Stimulated activated CD4-positive, alpha-beta T cell treated with anti-CD3 and anti-CD28 coated beads, Interleukin-1b, Interleukin-23, amount 100 ng/mL, for 1 hour (primary cell): ENCODE measurements at regions not wholly inside any gene's neighbourhood (a gene's known extent, or its start where the extent isn't known, plus 50 kb on each side); places are given as distances from the start of the nearest gene placed in this dataset.
"Not testable (repeated sequence)": the region's sequence is repeated elsewhere in the genome, so short reads cannot be mapped to it uniquely, and the experiment has no call there.

ENCODE experiments used
- DNase-seq, 2 donors: peaks; one replicate each; pipeline ENCODE4 v3.0.0-alpha.2; 2020; ENCODE audit warnings: low read depth in 2 of 2

DNA sequence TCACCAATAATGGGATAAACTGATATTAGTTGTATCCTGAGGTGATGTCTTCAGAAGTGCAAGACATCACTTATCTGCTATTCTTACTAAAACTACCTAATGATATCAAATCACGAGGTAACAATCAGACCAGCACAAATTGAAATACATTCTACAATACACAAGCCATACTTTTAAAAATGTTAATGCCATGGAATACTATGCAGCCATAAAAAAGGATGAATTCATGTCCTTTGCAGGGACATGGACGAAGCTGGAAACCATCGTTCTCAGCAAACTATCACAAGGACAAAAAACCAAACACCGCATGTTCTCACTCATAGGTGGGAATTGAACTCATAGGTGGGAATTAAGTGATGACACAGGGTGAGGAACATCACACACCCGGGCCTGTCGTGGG lies 129.3 kb downstream of the SST start:
- DNase-seq, result no peak

DNA sequence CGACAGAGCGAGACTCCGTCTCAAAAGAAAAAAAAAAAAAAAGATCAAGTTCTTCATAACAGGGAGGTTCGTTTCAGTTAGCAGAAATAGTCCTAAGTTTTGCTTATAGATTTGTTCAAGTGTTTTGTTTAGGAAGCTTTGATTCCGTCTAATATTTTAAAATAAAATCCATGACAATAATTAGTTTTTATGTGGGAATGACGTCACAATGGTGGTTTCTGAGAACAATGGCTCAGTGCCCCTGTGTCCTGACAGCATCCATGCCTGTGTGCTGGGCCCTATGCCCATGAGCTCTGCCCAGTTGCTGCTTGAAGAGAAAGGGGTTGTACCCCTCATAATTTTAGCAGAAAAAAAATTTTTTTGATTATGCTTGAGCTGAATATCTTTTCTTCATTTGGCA lies 134.0 kb downstream of the SST start:
- no peak for DNase-seq

DNA sequence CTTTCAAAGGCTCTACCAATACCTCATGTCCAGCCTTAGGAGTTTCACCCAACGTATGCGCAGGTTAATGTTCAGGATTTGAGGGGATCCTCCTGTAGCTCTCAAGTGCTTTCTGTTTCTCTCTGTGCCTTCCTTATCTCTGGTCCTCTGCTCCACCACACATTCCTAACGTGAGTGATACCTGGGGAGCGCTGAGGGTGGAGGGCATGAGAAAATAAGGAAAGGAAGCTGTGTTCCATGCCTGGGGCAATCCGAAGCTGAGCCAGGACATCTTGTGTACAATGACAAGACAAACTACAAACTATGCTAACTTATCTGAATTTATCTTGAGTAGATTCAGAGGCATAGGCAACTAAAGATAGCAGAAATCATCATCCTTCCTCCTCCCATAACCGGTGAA lies 136.4 kb downstream of the SST start:
- DNase-seq, result no peak

DNA sequence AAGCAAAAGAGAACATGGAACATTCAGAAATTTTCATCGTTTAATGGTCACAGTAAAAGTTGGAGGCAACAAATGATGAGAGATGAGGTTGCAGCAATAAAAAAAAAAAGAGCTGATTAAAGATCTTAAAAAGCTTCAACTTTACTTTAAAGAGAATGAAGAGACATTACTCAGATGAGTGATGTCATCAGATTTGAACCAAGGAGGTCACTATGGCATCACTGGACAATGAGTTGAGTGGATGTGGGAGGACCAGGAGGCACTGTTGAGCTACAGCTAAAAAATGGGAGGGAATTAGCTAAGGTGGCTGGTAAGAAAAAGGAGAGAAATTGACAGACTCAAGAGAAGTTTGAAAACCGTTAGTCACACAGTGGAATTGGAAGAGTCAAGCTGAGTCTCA lies 138.4 kb downstream of the SST start:
- DNase-seq, result no peak

DNA sequence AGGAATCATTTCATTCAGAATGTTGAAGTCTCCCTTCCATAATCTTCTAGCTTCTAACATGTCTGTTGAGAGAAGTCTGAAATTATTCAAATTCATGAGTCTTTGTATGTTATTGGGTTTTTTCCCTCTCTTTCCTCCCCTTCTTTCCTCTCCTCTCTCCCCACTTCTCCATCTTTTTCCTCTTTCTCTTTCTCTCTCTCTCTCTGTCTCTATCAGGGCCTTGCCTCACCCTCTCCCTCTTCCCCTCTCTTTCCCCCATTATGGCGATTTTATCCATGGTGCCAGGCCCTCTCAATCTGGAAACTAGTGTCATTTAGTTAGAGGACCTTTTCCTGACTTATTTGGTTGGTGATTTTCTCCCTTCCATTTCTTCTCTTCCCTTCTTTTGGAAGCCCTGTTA lies 147.3 kb downstream of the SST start:
- DNase-seq, result no peak

DNA sequence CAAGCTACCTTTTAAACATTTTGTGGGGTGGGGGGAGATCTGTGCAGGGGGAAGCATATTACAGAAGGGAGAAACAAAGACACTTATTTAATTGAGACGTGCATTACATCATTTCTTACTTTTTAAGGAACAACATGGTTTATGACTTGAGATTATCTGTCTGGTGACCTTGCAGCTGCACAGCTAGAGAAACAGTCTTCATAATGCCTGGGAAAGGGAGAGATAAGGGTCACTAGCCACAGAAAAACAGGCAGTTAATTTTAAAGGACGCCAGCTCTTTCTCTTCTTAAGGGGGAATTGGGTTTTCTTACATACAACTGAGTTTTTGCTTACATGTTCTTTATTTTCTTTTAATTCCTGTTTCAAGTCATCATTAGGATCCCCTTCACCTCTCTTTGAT lies 147.9 kb downstream of the SST start:
- no peak for DNase-seq

DNA sequence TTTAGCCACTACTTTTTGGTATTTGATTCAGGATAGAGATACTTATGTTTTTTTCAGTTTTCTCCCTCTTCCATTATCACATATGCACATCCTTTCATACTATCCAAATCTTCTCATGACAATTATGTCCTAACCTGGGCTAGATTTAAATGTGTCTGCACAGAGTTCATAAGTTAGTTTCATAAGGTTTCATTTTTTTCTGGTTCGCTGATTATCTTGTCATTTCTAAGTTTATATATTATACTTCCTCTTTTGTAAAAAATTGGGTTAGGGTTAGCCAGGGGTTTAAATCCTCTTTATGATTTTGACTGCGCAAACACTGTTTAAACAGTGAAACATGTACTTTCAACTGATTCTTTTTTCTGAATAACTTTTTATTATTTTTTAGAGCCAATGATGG lies 148.6 kb downstream of the SST start:
- no peak for DNase-seq

DNA sequence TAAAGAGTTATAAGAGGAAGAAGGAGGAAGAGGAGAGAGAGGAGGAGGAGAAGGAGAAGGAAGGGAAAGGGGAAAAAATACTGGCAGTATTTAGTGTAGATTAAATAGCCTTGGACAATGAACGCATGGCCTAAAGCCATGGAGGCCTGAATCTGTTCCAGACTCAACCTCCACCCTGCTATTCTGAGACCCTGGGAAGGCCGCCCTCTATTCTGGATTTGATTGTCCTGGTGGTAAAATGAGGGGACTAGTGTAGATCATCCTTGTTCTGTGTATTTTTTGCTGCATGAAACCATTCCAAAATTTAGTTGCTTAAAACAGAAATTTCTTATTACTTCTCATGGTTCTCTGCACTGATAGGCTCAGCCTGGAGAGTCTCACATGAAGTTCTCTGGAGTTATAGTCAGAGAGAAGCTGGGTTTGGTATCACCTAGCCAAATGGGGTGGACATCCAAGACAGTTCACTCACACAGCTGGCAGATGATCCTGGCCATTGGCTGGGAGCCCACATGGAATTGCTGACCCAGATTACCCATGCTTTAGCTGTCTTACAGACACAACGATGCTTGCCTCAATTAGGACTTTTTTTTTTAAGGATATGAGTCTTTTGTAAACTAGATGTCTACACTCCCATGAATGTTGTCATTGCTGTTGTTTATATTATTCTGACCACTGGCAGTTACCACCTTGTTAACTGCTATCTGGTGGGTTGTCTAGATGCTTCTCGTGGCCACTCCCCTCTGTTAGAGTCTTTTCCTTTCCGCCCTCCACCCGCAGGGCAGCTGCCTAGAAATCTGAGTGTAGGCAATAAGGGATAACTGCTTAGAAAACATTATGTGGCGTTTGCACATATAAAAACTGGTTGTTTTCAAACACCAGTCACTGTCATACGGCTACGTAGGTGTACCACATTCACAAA lies 149.9 kb downstream of the SST start:
- DNase-seq, result no peak

DNA sequence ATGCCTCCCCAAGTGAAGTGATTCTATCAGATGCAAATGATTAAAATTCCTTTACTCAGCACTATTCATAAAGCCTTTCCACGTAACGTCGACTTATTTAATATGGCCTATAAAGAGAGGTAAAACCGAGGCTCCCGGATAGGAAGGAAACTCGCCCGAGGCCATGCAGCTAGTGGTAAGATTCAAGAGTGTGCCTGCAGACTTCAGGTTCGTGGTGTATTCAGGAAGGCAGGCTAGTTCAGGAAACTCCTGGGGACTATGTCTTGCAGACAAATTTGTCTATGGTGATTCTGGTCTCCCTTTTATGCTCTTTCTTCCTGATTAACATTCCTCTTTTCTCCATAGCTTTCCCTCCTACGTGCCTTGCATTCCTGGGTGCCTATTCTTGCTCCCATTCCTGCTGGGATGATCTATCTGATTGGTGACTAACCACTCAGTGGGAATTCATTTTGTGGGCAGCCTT lies 150.7 kb downstream of the SST start:
- no peak for DNase-seq

DNA sequence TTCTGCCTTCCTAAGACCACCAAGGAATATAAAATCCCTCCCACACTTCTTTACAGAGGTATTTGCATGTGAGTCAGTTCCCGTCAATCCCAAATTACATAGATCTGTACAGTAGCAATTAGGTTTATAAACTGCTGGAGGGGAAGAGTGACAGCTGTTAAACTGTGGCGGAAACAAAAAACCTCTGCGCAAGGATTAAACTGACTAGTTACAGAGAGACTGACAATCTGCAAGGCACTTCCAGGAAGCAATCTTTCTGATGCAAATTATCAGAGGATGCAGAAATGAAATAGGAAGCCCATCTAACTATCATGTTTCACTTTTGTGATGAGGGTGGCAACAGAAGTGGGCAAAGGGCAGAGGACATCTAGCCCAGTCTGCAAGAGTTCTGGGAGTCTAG lies 150.4 kb downstream of the RTP4 start:
- no peak for DNase-seq

DNA sequence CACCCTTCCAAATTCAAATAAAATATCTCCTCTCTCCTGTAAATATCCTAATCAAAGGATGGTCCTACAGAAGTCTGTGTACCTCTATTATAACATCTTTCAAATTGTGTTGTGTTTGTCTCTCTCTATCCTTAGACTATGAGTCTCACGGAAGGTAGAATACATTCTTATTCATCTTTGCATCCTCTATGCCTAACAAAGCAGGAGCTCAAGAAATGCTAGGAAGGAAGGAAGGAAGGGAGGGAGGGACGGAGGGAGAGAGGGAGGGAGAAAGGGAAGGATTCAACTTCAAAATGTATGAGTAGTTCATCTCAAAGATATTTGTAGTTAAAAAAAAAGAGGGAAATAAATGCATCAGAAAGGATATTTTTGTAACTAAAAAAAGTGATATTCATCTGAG lies 150.0 kb downstream of the RTP4 start:
- no peak for DNase-seq

DNA sequence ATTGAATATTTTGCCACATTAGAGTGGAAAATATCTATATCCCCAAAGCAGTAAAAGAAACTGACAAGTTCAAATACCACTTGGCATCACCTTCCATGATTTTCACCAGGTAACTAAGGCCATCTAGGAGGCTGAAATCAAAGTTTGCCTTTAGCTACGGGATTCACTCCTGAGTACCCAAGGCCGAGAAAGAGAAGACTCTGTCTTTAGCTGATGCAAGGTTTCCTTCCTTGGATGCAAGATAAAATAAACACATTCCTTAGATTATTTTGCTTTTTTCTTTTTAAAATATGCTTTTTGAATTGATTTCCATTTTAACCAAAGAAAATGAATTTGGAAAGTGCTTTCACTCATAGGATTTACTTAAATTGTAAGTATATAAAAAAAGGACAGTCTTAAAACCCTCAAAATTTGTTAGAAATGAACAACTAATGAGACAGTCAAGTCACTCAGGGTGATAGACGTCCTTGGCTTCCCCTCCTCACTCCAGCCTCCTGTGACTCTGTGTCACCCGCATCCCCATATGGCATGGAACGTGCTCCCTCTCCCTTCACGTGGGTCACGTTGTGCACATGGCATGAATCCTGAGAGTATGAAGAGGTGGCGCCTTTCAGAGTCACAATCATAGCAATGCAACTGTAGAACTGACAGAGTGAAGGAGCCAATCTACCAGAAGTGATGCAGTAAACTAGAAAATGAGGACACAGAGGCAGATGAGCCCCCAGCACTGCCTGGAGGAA lies 148.4 kb downstream of the RTP4 start:
- DNase-seq, result no peak

DNA sequence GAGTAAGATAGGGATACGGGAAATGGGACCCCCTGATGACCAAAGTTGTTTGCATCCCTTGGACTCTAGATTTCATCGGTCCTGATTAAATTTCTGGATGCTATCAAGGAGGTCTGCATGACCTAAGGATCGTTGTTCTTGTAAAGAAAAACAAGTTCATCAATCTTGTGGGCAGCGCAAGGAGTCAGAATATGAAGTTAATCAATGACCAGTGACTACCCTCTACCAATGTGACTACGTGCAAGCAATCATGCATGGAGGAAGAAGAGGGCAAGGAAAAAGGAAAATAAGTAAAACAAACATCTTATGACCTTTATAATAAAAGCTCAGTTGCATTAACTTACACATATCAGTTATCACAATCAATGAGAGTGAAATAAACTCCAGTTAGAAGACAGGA lies 139.7 kb downstream of the RTP4 start:
- no peak for DNase-seq

DNA sequence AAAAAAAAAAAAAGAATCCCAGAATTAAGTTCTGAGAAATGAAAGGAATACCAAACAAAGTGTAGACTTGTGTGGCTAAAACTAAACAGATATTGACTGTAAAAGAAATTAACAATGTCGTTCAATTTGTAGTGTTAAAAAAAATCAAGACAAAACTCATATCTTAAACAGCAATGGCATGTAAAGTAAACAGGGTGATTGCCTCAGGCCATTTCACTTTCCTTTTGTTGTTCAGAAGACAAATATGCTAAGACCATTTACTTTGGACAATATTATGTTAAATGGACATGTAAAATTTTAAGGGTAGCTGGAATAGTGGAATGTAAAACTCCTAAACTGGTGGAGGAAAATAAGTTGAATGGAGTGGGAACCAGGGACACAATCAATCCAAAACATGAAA lies 139.1 kb downstream of the RTP4 start:
- DNase-seq, result no peak

DNA sequence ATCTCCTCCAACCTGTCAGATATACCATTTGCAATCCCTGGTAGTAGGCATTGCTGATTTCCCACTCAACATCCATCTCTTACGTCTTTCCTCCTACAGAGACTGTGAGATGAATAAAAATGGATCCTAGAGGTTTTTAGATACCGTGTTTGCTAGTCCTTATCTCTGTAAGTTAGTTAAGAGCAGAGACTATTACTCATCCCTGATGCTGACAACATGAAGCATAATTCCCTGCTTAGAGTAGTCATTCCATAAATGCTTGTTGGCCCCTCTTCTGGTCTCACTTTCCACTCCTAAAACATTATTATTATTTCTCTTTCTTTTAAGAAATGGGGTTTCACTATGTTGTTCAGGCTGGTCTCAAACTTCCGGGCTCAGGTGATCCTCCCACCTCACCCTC lies 136.2 kb downstream of the RTP4 start:
- no peak for DNase-seq

DNA sequence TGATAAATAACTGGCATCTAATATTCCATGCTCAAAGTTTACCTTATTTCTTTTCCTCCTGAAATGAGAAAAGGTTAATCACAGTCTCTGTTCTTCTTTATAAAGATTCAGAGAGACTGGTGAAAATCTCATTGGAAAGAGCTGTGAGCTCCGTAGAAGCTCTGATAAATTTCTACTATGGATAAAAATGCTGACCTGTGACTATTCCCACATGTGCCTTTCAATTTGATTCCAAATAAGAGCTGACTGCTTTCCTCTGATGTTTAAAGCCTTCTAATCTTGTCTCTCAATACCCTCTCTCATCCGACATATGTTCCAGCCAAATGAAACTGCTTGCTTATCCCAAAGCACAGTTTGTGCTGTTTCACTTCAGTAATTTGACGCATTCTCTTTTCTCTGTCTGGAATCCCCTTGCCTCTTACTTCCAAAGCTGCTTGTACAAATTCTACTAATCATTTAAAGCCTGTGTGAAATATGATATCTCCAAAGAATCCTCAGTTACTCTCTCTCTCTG lies 130.1 kb downstream of the RTP4 start:
- no peak for DNase-seq

DNA sequence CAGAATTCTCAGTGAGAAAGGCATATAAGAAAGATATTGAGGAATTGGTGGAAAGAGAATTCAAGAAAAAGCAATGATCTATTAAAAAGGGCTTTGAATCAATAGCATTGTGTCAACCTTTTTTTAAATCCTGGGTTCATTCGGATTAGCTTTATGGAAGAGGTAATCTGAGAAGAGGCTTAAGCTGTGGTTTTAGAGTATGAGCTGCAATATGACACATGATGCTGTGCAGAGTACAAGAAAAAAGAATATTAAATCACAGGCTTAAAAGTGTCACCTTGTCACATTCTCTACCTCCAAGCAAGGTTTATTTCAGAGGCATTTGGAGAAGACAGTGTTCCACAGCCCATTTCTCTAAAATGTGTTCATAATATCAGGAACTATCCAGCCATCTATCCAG lies 128.9 kb downstream of the RTP4 start:
- no peak for DNase-seq

DNA sequence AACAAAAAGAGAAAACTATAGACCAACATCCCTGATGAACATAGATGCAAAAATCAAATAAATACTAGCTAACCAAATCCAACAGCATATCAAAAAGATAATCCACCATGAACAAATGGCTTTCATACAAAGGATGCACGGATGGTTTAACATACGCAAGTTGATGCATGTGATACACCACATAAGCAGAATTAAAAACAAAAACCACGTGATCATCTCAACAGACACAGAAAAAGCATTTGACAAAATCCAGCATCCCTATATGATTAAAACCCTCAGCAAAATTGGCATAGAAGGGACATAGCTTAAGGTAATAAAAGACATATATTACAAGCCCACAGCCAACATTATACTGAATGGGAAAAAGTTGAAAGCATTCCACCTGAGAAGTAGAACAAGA lies 125.9 kb downstream of the RTP4 start:
- not testable (repeated sequence) for DNase-seq

DNA sequence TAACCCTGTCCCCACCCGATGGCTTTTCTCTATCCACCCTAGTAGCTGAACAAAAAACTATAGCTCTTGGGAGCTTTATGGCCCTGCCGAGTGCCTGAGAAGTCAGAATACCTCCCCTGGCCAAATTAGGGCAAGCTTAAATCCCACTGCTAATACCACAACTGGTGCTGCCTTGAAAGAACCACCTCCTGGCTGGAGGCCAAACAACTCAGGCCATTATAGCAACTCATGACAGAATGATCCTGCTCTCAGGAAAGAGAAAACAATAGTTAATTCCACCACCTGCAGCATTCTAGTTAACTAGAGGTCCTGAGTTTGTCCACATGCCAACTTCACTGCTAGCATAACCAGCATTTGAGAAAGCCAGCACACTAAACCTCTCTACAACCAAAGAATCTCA lies 123.2 kb downstream of the RTP4 start:
- no peak for DNase-seq

DNA sequence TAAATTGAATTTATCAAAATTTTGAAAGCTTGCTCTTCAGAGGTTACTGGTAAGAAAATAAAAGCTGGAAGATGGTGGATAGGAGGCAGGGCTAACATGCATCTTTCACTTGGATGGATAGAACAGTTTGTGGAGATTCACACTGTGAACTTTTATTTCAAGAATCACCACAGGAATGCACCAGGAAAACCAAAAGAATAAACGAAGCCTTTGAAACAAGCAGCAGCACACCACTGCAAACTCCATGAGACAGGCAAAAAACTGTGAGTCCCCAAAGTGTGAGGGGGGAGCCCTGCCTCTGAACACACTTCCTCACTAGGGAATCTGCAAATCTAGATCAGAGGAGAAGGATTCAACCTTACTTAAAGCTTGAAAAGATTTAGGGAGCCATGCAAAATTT lies 122.2 kb downstream of the RTP4 start:
- no peak for DNase-seq

DNA sequence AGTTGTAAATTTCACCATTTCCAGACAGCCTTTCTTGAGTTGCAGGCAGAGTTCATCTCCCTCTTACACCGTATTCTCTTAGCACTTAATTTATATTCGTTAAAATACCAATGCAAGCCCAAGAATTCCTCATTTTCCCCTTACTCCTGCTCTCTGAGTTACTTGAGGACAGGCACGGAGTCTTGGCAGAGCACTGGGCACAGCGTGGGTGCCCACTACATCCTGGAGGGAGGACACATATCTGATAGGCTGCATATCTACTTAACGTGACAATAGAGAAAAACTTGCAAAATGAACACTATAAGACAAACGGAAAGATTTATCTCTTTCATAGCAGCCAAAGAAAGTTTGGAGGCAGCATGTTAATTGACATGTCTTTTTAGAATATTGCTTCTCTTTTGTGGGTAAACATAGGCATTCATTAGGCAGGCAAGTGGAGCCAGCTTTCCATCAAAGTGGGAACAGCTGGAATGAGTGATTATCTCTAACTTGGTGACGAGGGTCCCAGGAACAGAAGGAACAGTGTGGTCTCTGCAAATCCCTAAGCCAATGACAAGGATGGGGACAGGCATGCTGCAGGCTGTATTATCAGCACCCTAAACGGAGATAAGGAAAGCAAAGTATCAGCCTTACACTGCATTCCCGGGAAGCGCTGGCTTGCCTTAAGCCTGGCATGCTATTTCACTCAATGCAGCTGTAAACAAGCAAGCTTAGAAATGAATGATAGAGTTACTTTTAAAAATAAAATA lies 116.5 kb downstream of the RTP4 start:
- DNase-seq, result no peak

DNA sequence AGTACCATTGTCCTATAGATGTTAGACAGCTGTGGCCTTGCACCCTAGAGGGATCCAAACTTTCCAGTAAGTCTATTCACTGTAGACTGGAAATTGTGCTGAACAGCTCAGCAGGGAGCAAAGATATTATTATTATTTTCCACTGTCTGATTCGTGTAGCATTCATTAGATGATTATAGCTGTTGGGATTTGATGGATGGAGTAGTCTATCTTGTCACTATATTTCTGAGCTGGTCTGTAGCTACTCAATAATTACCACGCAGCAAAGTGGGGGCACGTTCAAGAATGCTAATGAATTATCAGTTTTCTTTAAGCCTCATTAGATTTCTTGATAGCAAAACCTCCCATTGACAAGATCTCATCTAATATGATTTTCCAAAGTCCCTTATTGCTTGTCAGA lies 113.2 kb downstream of the RTP4 start:
- DNase-seq, result no peak
